HG03139 (cell line): ENCODE measurements at regions not wholly inside any gene's neighbourhood (a gene's known extent, or its start where the extent isn't known, plus 50 kb on each side); places are given as distances from the start of the nearest gene placed in this dataset.

Experiments
- ATAC-seq: cut with Tn5 transposase; IDR thresholded peaks from one replicate; pipeline ENCODE4 v1.9.1; 2021; ENCODE audit not compliant: unreplicated experiment

DNA sequence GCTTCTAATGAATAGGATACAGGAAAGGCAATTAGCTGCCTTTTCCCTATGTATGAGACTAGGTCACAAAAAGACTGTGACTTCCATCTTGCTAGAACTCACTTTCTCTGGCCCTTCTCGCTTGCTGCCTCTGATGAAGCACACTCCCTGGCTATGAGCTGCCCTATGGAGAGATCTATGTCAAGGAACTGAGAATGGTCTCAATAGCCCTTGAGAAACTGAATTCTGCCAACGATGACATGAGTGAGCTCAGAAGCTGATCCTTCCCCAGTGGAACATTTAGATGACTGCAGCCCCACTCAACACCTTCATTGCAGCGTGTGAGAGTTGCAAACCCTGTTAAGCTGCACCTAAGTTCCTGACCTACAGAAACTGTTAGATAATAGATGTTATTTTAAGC is 309.8 kb downstream of the COG6 start:
- no peak for ATAC-seq

DNA sequence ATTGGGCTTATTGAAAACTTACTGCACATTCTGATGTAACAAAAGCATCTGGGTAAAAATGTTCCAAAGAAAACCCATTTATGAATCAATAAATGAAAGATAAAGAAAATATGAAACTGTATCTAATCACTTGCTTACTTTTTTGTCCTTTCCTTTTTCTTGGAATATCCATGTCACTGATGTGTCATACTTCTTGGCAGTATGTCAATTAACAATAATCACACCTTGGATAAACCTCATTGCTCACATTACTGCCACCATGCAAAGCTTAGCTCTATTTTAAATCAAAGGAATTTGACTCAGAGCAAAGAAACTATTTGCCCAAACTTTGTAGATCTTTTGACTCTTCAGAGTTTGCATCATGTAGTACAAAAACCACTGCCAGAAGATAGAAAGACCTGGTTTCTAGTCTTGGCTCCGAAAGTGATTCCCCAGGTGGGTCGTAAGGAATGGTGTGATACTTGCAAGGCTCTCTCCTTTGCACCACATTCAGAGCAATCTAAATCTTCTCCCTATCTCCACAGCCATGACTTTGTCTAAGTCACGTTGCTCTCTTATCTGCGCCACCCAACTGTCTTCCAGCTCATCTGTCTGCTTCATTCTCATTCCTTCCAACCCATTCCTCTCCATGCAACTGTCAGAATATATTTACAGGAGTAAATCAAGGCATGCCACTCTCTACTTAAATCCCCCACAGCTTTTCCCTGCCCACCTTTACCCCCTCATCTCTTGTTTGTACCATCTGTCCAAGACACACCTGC is 311.9 kb downstream of the COG6 start:
- ATAC-seq = no peak

DNA sequence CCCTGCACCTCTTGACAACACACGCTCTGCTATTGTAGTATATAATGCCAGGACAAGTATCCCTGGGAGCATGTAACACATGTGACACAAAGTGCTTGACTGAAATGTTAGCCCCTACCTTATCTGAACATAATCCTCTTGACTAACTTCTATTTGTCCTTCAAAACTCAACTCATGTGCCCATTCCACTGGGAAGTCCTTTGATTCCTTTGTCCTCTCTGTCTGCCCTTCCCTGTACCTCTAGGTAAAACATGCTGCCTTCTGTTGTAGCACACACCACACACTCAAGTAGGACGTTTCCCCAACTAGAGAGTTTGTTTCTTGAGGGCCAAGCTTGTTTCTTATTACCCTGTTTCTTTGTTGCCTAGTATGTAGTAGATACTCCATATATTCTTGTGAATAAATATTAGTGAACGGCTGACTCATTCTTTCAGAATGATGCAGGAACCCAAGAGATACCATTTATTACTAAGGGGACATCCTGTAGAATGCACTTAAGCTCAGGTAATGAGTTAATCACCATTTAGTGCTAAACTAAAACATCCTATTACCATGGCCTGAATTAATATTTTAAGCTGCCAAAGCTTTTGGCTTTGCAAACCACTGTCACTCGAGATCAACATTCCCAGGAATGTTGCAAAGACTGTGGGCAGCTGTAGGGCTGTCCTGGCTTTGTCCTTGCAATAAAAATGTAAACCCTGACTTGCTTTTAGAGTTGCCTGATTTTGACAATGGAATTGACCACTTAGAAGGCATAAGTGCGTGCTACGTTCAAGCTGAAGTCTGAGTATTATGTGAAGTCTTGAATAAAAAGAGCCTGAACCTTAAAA is 313.4 kb downstream of the COG6 start:
- no peak for ATAC-seq

DNA sequence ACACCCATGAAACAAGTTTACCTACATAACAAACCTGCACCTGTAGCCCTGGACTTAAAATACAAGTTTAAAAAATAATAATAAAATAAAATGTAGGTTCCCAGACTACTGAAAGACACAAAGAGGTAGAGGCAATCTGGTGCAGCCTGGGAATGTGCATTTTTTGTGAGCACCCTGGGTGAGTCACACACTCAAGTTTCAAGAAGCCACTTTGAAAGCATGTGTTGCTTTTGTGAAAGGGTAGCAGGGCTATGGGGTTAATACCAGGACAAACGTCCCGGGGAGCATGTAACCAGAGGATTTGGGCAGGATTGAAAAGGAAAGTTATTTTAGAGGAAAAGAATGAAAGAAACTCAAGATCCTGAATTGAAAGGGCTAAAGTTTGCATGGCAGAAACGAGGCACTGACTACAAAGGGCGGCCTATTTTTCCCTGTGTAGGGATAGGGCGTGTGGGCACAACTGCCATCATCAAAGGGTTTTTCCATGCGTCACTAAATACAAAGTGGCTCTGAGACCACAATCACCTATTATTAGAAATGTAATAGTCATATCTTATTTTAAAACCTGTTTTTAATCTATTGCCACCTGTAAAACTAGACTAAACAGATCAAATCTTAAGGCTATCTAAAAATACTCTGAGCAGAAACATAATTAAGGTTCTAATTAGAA is 314.9 kb downstream of the COG6 start:
- ATAC-seq = no peak

DNA sequence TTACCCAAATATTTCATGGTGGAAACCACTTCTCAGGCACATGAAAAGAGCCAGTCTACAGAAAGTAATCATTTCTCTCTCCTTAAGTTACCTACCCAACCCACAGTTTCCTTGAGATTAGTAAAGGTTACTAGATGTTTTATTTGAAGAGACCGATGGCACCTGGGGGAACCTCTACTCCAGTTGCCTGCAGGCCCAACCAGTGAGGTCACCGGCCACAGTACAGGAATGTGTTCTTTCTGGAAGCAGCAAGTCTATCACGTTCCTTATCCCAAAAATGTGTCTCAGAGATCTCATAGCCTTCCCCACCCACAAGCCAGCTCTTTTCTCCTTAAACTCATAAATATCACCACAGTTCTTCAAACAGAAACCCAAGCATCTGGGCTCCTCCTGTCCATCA is 316.1 kb downstream of the COG6 start:
- no peak for ATAC-seq

DNA sequence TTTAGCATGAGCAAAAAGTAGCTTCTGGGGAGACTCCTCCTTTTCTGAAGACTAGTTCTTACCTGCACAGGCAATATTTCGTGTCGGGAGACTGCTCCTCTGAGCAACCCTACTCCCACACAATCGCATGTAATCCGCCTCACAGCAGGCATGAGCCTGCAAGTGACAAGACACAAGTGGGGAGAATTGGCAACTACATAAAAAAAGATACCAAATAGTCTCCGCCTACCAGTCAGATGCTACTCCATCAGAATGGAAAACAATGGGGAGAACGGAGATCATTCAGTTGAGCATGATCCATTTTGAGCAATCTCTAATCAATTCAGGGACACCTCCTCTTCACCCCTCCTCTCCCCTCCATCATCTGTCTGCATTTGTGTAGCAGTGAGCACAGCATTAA is 321.0 kb downstream of the COG6 start:
- no peak for ATAC-seq

DNA sequence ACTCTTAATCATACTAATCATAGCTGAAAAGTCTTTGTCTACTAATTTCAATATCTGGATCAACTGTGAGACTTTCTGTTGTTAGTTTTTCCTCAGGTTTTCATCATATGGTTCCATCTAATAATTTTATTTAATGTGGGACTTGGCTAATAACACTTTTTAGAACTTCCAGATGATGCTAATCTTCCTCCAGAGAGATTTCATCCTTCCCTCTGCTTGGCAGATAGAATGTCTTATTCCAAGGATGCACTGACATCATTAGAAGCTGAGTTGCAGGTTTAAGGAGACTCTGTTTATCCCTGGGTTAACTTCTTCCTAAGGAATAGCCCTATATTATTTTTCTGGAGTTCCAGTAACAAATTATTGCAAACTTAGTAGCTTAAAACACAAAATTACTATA is 325.6 kb downstream of the COG6 start:
- ATAC-seq = no peak

DNA sequence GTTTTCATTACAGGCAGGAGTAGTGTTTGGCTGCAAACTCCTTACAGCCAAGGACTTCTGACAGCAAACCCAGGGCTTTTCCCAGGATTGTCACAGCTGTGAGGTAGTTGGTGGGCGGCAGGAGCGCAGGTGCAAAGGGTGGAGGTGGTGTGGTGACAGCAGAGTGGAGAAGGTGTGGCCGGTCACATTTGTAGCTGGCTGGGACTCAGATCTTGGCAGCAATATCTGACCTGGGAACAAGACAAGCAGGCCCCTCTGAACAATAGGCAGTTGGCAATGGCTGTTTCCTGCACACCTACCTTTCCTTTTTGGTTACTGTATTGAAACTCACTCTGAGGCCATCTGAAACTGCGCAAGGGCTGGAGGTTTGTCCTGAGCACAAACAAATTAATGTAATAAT is 327.3 kb downstream of the COG6 start:
- no peak for ATAC-seq

DNA sequence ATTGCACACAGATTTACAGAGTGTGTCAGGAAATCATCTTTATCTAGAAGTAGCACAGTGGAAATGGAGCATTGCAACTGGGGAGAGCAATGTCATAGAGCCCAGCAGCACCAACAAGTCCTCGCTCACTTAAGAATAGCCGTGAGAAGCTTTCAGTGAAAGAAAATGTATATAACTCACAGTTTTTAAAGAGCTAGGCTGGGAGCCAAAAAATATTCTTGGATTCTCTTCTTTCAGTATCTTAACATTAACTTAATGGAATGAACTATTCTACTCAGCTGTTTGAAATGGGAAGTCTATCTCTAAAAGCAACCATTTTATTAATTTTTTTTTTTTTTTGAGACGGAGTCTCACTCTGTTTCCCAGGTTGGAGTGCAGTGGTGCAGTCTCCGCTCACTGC is 329.6 kb downstream of the COG6 start:
- no peak for ATAC-seq

DNA sequence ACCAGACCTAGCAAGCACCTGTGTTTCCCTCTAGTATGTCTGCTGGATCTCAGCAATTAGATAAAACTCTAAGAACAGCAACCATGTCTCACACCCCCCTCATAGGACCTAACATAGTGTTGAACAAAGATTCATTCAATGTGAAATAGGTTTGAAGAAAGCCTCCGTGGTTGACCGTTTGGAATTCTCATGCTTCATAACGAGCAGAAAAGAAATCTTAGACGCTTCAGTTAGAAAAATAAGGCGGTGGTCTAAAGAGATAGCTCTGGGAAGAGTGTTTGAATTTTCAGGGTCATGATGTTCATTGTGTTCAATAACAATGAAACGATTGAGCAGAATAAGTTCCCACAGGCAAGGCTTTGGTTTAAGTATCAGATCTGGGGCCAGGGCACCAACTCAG is 332.9 kb downstream of the COG6 start:
- ATAC-seq = no peak

DNA sequence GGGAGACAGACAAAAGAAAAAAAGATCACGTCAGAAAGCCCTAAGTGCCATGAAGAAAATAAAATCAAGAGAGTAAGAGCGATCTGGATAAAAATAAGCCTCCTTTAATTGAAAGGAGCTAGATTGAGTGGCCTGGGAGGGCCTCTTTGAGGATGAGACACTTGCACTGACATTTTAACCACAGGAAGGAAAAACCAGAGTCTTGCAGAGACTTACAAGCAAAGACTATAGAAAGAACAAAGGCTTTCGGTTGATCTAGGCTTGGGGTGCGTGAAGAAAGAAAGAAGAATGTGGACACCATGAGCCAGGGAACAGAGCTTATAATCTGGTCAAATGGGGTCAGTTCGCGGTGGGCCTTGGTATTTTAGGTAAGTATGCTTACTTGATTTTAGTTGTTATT is 342.7 kb downstream of the COG6 start:
- ATAC-seq = no peak

DNA sequence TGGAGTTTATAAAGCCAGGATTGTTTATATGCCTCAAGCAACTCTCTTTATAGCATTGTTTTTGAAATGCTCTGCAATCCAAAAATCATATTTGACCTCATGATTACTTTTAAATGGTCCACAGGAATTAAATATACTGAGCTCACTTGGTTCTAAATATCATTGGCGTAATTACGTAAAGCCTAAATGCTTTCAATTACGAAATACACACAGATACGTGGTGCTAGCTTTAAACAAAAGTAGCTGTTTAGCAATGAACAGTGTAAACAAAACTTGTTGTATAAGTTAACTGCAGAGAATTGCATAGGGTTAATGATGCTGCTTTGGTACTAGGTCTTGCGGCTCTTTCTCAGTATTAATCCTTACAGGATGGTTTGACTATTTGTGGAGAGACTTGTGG is 346.6 kb downstream of the COG6 start:
- no peak for ATAC-seq

DNA sequence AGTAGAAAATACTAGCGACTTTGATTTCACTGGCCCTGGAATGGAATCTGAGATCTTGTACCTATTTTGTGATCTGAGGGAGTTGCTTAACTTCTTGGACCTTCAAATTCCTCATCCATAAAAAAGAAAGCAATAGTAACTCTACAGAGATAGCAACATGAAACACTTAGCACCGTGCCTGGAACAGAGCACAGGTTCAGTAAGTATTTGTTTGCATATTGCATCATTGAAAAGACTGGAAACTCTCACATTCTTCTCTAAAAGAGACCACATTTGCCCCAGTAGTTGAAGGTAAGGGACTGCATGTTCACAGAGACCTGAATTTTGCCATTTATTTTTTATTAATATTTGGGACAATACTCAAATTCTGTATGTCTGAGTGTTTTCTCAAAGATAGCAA is 358.1 kb downstream of the COG6 start:
- ATAC-seq = no peak

DNA sequence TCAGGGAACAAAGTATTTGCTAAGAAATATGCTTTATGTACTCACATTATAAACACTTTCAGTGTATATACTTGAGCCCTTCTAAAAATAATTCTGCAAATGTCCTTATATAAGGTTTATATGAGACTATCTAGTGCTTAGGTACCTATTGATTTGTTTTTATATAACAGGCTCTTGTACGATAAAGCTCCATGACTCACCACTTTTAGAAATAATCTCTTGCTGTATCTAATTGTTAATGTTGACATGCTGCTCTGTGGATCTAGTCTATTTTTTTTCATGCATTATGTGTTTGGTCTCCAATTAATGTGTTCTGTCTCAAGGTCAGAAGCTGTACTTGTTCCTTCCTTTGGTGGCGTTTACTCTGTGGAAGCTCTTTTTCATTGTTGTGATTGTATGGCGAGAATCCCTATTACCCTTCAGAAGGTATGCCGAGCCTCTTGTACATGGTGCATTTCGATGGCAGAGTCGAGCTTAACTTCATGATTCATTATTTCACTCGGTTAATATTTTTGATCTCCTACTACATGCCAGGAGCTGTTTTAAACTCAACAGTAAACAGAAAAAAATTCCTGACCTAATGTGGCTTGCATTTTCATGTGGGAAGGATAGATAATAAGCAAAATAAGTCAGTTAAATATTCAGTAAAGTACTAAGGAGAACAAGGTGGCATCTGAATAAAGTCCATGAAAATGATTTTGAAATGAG is 361.6 kb downstream of the COG6 start:
- ATAC-seq = no peak

DNA sequence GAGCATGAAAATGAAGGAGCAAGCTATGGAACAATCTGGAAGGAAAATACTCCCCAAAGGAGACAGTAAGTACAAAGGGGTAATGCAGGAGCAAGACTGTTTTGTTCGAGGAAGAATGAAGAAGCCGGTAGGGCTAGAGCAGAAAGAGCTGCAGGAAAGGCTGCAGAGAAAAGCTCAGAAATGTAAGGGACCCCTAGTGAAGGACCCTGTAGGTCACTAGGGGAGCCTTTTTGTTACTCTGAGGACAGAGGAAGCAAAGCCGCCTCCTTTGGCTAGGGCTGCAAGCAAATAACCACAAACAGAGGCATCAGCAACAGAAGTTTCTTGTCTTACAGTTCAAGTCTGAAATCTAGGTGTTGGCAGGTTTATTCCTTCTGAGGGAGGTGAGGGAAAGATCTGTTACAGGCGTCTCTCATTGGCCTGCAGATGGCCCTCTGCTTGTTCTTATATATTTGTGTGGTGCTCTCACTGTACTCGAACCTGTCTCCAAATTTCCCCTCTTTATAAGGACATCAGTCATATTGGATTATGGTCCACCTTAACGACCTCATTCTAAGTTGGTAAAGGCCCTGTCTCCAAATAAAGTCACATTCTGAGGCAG is 362.3 kb downstream of the COG6 start:
- no peak for ATAC-seq

DNA sequence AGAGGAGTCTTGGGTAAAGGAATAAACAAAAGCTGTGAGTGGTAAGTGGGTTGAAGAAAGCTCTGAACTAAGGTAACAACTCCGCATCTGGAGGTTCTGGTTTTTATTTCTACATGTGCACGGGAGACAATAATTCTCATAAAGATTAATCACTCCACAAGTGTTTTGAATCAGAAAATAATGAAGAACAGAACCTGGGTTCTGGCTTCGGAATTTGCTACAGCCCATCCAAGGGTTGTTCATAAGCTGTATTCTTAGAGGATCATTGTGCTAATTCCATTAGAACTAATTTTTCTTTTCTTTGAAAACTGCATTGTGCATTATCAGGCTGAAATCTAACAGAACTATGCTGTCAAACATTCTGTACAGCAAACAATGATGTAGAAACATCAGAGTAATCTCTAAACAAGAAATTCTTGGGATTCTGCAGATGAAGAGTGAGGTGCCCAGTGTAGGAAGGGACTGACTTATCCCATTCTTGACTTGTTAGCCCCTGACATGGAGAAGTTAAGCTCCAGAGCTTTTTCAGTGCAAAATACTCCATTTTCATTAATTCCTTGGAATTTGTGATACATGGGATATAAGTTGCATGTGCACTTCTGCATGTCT is 368.2 kb downstream of the COG6 start:
- ATAC-seq = no peak

DNA sequence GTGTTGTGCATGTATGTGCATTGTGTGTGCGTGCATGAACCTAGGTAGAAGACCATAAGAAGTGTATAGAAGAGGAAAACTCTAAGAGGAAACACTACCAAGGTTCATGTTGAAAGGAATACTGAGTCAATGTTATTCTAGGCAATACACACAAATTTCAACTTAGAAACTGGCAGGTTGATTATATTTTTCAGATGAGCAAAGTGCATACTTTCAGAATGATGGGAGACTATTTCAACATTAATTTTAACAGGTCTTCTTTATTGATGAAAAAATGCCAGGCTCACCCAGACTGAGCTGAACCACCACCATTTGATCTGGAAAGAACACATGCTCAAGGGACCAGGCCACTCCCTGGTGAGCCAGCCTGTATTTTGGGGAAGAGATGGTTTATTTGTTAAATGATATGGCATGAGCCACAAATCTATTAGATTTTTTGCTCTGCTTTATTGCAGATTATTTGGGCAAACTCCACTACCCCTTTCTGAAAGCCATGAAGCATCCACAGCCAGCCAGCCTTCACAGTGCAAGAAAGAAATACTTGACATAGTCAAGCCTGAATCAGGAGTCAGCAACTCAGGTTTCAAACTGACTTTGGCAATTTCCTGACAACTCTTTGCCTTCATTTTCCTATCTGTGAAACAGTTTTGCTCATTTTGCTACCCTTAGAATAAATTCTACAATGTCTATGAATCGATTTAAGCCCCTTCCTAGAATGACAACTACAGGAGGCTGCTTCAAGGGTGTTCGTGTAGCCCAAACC is 368.9 kb downstream of the COG6 start:
- ATAC-seq = no peak

DNA sequence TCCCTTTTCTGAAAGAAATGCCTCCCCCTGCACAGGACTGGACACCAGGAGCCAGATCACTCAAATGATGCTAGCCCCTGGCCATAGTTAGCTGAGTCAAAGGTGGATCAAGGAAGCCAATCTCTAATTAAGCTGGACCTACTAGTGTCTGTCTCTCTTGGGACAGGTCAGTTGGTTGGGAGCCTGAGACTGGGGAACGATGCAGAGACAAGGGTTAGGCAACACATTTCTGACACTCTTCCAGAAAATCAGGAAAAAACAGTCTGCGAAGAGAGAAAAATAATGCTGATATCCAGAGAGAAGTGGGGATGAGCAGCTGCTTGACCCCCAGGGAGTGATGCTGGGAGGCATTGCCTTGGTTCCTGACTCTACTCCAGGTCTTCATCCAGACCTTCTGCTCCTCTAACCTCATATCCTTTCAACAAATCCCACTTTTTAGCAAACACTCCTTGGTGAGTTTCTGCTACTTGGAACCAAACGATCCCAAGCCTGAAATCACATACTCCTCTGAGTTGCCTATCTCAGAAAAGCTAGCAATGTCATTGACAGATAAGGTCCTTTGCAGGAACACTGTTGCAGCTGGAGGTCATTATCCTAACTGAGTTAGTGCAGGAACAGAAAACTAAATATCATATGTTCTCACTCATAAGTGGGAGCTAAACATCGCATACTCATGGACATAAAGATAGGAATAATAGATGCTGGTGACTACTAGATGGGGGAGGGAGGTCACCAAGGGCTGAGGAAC is 369.7 kb downstream of the COG6 start:
- ATAC-seq = no peak

DNA sequence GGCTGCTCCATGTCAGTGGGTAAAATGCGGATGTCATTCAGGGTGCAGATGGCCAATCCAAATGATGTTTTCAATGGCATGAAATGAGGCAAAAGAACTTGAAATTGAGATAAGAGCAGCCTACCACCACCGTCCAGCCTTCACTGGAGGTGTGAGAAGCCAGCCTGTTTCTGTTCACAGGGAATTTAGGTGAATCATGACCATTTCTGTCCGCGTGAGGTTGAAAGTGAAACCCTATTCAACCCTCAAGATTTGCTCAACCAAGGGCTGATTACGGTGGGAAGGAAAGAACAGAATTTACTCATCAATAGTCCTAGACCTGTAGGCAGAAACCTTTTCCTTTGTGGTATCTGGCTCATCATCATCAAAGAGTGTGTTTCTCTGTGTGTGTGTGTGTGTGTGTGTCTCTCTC is 370.7 kb downstream of the COG6 start:
- ATAC-seq = peak; percentile 96
